Right atrium auricular region (tissue), 2 donors: ENCODE measurements at regions not wholly inside any gene's neighbourhood (a gene's known extent, or its start where the extent isn't known, plus 50 kb on each side); places are given as distances from the start of the nearest gene placed in this dataset.
A peak's percentile ranks its signal among the peaks of the same experiment; 100 is the strongest.

Source experiments
- DNase-seq: peaks from one replicate; pipeline ENCODE4 v3.0.0-alpha.2; 2019; ENCODE audit warnings: low spot score
- H3K27ac ChIP-seq, 2 donors: fragments of 200-600 bp; sonication (generic); 1 replicate in 1 of 2; 2 replicates in 1 of 2; pipeline ENCODE4 v1.5.1; 2016 to 2019
- H3K27me3 ChIP-seq, 2 donors: fragments of 200-600 bp; sonication (generic); one replicate each; pipeline versions ENCODE4 v1.5.1 to v1.6.0; 2017 to 2019
- H3K36me3 ChIP-seq: fragments of 200-600 bp; sonication (generic); one replicate; pipeline ENCODE4 v1.5.1; 2016
- H3K4me1 ChIP-seq, 2 donors: fragments of 200-600 bp; sonication (generic); one replicate each; pipeline versions ENCODE4 v1.5.1 to v1.6.0; 2017 to 2019
- H3K4me3 ChIP-seq, 2 donors: fragments of 200-600 bp; sonication (generic); 1 replicate in 1 of 2; 2 replicates in 1 of 2; pipeline ENCODE4 v1.5.1; 2017 to 2019; ENCODE audit warnings: mild to moderate bottlenecking in 1 of 2, moderate library complexity in 1 of 2
- H3K9me3 ChIP-seq, 2 donors: fragments of 200-600 bp; sonication (generic); one replicate each; pipeline ENCODE4 v1.5.1; 2019
- TF ChIP-seq, protein P1 (sequence below), 2 donors: fragments of 200-600 bp; sonication (generic); IDR thresholded peaks; one replicate each; pipeline ENCODE4 v1.5.1; 2019; ENCODE audit warnings: antibody characterized with exemption in 2 of 2

DNA sequence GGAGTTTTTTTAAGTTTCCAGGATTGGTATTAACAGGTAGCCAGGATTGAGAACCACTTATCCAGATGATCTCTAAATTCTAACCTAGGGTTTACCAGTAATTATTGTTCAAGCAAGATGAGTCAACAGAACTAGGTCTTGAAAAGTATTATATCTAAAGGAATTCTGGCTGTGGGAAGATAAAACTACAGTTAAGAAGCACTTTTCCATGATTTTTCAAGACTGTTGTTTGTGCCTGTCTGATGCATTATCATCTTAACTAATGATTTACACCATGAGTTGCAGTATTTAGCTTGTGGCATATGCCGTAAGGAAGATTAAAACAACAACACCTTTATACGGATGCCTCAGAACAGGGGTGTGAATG lies 142.2 kb upstream of the CCDC68 start:
- DNase-seq, result no peak
- Histone ChIP-seq H3K4me3 (no peak overlapping the region), H3K27ac (no peak overlapping the region), H3K36me3 (no peaks in the 10 kb centered on the region), H3K4me1 (no peaks in the 10 kb centered on the region), H3K9me3 (no peaks in the 10 kb centered on the region), H3K27me3 (no peaks in the 10 kb centered on the region)
- TF ChIP-seq, protein P1, sequence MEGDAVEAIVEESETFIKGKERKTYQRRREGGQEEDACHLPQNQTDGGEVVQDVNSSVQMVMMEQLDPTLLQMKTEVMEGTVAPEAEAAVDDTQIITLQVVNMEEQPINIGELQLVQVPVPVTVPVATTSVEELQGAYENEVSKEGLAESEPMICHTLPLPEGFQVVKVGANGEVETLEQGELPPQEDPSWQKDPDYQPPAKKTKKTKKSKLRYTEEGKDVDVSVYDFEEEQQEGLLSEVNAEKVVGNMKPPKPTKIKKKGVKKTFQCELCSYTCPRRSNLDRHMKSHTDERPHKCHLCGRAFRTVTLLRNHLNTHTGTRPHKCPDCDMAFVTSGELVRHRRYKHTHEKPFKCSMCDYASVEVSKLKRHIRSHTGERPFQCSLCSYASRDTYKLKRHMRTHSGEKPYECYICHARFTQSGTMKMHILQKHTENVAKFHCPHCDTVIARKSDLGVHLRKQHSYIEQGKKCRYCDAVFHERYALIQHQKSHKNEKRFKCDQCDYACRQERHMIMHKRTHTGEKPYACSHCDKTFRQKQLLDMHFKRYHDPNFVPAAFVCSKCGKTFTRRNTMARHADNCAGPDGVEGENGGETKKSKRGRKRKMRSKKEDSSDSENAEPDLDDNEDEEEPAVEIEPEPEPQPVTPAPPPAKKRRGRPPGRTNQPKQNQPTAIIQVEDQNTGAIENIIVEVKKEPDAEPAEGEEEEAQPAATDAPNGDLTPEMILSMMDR (IDR thresholded peaks at IDR 0.05), result no peak

DNA sequence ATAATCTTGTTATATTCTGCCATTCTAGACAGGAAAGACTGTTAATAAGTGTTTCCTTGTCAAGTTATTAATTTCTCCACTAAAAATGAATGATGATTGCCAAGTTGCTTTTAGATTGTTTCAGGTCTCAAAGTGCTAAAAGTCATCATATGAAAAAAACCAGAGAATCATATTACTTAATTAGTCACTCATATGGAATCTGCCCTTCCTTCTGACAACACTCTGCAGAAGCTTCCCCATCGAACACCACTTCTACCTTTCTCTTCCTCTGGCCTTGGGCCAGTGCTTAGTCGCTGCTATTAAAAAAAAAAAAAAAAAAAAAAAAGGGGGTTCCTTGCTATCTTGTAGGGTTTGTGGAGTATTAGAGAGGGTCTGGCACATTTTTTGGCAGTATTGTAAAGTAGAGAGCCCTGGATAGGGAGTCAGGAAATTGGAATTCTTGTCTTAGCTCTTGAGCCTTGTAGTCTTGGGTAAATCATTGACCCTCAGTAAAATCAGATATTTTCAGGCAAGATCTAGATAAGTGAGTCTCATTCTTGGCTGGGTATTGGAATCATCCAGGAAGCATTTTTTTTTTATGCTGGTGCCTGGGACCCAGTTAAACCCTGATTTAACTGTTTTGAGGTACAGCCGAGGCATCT lies 141.7 kb upstream of the CCDC68 start:
- DNase-seq, result no peak
- TF ChIP-seq, protein P1 (IDR thresholded peaks at IDR 0.05), result no peak
- H3K36me3 ChIP-seq, result no peaks in the 10 kb centered on the region
- no peaks in the 10 kb centered on the region for H3K9me3 ChIP-seq
- no peaks in the 10 kb centered on the region for H3K4me1 ChIP-seq
- no peak overlapping the region for H3K4me3 ChIP-seq
- no peaks in the 10 kb centered on the region for H3K27me3 ChIP-seq
- no peak overlapping the region for H3K27ac ChIP-seq

DNA sequence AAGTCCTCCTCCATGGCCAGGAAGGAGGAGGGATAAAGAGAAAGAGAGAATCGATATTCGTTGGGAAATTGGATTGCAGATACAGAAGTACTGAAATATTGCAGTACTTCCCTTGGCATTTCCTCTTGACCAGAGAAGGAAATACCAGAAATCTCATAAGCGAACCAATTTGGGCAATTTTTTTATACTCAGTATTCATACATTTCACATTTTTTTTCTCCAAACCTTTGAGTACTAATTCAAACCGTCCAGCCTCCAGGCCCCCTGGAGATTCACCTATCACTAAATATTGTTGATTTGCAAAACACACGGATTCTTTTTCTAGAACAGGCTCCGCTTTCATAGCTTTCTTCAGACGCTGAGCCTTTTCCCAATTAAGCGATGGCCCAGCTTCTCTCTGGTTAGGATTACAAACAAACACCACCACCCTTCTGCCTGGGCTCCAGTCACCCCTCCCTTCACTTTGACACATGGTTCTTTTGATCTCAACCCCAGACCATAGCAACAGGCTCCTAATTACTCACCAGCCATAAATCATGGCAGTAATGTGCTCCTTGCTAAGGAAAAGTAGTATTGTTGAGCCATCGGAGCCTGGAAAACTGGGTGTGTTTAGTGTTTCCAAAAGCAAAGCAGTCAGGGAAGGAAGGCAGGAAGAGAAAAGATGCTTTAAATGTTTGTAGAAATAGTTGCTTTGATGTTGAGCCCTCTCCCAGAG lies 138.4 kb upstream of the CCDC68 start:
- H3K27ac ChIP-seq, result no peak overlapping the region

DNA sequence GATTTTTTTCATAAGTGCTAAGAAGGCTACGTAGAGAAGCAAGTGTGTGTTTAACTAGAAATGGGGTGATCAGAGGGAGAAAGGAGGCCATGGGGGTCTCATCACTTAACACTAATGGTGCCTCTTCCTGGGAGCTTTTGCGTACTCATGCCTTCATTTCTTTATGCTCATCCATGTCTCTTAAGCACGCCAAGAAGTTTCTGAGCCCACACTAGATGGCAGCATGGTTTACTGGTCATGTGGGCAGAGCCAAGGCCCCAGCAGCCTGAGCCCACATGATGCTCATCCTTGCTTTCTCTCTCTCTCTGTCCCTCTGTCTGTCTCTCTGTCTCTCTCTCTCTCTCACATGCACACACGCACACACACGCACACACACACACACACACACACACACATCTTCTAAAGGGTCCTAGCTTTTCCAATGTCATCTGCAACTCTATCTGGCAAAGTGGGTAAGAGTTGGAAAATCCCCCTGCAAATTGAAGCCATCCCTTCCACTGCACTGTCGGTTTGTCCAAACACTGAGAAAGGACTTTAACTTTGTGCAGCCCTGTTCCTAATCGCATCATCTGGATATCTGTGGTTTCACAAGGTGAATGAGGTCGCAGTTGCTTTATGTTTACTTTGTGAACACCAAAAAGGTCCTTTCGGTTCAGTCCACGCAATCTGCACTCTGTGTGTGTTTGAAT lies 137.1 kb upstream of the CCDC68 start:
- Histone ChIP-seq H3K4me3 (no peak overlapping the region), H3K27me3 (no peaks in the 10 kb centered on the region), H3K27ac (no peak overlapping the region), H3K9me3 (no peaks in the 10 kb centered on the region), H3K36me3 (no peaks in the 10 kb centered on the region), H3K4me1 (no peaks in the 10 kb centered on the region)
- no peak for DNase-seq
- TF ChIP-seq, protein P1 (IDR thresholded peaks at IDR 0.05), result peak in 1 of 2 donors; percentile 54

More for the DNA sequence above, 138.4 kb upstream of the CCDC68 start:
- TF ChIP-seq, protein P1 (IDR thresholded peaks at IDR 0.05), result no peak
- no peak overlapping the region for H3K4me3 ChIP-seq
- H3K36me3 ChIP-seq, result no peaks in the 10 kb centered on the region
- DNase-seq, result no peak
- no peaks in the 10 kb centered on the region for H3K27me3 ChIP-seq
- H3K4me1 ChIP-seq, result no peaks in the 10 kb centered on the region
- H3K9me3 ChIP-seq, result no peaks in the 10 kb centered on the region

DNA sequence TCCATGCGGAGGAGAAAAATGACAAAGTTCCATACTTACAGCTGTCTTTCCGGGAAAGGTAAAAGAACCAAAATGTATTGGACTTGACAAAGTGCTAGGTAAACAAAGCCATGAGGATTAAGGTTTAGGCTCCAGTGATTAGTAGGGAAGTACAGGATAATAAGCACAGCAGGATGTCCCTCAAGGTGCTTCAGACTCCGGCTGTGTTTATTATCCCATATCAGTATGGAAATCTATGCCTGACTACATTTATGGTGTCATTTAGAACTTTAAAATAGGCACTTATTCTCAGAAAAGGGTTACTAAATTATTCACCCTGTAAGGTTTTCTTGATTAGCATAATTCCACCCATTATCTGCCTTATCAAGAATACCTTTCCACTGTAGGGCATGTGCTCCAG lies 136.3 kb upstream of the CCDC68 start:
- TF ChIP-seq, protein P1 (IDR thresholded peaks at IDR 0.05), result no peak
- Histone ChIP-seq H3K4me3 (no peak overlapping the region), H3K4me1 (no peaks in the 10 kb centered on the region), H3K27me3 (no peaks in the 10 kb centered on the region), H3K27ac (no peak overlapping the region), H3K9me3 (no peaks in the 10 kb centered on the region), H3K36me3 (no peaks in the 10 kb centered on the region)
- no peak for DNase-seq
